HG02870 (cell line): ENCODE measurements at regions not wholly inside any gene's neighbourhood (a gene's known extent, or its start where the extent isn't known, plus 50 kb on each side); places are given as distances from the start of the nearest gene placed in this dataset.
"Not testable (repeated sequence)": the region's sequence is repeated elsewhere in the genome, so short reads cannot be mapped to it uniquely, and the experiment has no call there.

ENCODE experiments used
- ATAC-seq: cut with Tn5 transposase; IDR thresholded peaks from one replicate; pipeline ENCODE4 v1.9.1; 2021; ENCODE audit warnings: mild to moderate bottlenecking, moderate library complexity; ENCODE audit not compliant: unreplicated experiment

DNA sequence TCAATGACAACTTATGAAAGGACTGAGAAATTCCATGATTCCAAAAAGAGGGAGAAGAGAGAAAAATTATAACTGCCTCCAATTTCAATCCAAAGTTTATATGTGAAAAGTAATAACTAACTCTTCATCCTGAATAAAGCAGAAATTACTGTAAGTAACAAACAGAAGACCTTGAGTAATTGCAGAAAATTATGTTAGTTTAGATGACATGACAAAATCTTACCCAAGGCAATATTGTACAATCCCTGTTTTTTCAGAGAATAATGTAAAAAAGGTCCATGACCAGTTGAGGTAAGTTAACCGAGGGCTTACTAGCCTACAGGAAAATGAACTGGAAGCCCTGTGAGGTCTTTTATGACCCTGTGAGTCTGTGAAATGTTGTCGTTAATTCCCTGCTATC is 949.5 kb upstream of the SOX9 start:
- ATAC-seq, result no peak

GRCh38 chr17:71173991-71174390 is 946.8 kb upstream of the SOX9 start:
- ATAC-seq, result no peak

GRCh38 chr17:71176331-71176730 is 944.5 kb upstream of the SOX9 start:
- no peak for ATAC-seq

GRCh38 chr17:71176928-71177443 is 943.8 kb upstream of the SOX9 start:
- no peak for ATAC-seq

- no peak for ATAC-seq
Measured at GRCh38 chr17:71180801-71181385, 939.9 kb upstream of the SOX9 start.

- no peak for ATAC-seq
Measured at GRCh38 chr17:71183066-71183660, 937.7 kb upstream of the SOX9 start.

DNA sequence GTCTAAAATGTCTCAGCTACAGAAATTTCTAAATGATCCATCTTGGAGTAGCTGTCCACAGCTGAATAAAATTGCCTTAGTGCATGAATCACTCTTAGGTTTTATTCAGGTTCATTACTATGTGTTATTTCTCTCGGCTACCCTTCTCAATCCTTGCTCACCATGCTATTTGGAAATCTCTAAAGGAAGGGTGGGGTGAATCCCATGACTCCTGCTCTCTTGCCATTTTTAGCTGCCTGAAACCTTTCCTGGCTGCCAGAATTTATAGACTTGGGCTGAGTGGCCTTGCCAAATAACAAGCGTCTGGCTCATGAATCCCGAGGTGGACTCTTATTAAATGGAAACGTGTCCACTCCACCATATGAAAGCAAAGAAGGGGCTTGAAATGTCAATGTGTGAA is 936.1 kb upstream of the SOX9 start:
- no peak for ATAC-seq

GRCh38 chr17:71187145-71187878 is 933.5 kb upstream of the SOX9 start:
- no peak for ATAC-seq

GRCh38 chr17:71188811-71189492 is 931.9 kb upstream of the SOX9 start:
- ATAC-seq, result no peak

- ATAC-seq, result no peak
Measured at GRCh38 chr17:71189493-71189831, 931.4 kb upstream of the SOX9 start.

DNA sequence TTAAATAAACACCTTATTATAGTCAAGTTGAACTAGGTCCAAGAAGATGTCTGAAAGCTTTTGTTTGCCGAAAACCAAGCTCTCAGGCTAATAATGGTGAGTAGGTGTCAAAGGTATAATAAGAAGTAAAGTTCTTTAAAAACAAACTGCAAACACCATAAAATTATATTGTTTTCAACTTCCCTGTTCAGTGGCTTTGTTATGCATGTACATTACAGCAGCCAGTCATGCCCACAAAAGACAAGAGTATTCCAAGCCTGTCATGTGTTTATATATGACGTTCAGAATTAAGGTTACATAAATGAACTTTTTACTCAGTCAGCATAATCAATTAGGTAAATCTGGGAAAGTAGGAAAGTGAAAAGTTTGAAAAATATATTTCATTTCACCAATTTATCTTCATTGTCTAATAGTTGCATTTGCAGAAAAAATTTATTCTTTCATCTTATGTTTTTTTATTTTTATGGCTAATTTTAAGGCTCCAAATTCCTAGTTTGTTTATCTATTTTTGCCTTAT is 928.7 kb upstream of the SOX9 start:
- ATAC-seq, result no peak

DNA sequence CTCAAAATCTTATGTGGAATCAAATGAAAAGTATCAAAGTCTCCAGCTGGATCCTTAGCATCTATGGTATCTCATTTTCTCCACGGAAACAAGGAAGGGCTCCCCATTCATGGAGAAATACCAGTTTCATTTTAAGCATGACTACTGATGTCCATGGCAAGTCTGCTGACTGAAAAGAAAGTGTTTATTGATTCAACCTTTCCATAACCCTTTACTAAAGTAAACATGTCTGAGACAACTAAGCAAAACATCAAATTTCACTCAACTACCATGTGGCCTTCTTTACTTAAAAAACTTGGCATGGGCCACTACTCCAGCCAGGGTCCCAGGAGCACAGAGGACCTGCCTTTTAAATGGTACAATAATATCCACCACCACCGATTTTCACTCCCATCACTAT is 928.0 kb upstream of the SOX9 start:
- ATAC-seq, result no peak

GRCh38 chr17:71200597-71200996 is 920.2 kb upstream of the SOX9 start:
- no peak for ATAC-seq

DNA sequence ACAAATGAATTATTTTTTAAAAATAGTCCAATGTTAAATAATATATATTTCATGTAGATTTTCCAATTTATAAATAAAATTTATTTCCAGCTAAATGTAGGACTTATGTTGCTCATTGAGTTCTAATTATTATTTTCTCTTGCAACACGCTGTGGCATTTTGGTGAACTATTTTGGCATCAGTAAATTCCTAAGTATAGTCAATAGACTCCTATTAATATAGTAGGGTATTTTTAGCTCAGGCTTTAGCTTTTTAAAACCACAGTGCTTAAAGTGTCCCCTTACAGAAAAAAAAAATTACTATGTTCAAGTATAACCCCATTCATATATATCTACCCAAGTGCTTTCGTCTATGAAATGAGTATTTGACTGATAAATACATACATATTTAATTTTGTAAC is 919.2 kb upstream of the SOX9 start:
- no peak for ATAC-seq

GRCh38 chr17:71202449-71202848 is 918.4 kb upstream of the SOX9 start:
- no peak for ATAC-seq

- ATAC-seq, result no peak
Measured at GRCh38 chr17:71203953-71204352, 916.9 kb upstream of the SOX9 start.

DNA sequence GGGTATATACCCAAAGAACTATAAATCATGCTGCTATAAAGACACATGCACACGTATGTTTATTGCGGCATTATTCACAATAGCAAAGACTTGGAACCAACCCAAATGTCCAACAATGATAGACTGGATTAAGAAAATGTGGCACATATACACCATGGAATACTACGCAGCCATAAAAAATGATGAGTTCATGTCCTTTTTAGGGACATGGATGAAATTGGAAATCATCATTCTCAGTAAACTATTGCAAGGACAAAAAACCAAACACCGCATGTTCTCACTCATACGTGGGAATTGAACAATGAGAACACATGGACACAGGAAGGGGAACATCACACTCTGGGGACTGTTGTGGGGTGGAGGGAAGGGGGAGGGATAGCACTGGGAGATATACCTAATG is 914.9 kb upstream of the SOX9 start:
- not testable (repeated sequence) for ATAC-seq

GRCh38 chr17:71208111-71208704 is 912.6 kb upstream of the SOX9 start:
- no peak for ATAC-seq

DNA sequence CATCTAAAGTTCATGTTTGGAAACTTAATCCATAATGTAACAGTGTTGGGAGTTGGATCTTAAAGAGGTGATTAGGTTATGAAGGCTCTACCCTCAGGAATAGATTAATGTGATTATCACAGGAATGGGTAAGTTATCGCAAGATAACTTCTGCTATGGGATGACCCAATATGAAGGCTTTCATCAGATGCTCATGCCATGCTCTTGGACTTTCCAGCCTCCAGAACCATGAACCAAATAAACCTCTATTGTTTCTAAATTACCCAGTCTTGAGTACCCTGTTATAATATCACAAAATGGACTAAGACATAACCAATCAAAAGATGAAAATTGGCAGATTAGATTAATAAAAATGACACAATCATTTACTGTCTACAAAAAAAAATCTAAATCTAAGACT is 906.9 kb upstream of the SOX9 start:
- ATAC-seq, result no peak

GRCh38 chr17:71217769-71218168 is 903.1 kb upstream of the SOX9 start:
- no peak for ATAC-seq
